ENCODE measurements at regions not wholly inside any gene's neighbourhood (a gene's known extent, or its start where the extent isn't known, plus 50 kb on each side); places are given as distances from the start of the nearest gene placed in this dataset.

DNA sequence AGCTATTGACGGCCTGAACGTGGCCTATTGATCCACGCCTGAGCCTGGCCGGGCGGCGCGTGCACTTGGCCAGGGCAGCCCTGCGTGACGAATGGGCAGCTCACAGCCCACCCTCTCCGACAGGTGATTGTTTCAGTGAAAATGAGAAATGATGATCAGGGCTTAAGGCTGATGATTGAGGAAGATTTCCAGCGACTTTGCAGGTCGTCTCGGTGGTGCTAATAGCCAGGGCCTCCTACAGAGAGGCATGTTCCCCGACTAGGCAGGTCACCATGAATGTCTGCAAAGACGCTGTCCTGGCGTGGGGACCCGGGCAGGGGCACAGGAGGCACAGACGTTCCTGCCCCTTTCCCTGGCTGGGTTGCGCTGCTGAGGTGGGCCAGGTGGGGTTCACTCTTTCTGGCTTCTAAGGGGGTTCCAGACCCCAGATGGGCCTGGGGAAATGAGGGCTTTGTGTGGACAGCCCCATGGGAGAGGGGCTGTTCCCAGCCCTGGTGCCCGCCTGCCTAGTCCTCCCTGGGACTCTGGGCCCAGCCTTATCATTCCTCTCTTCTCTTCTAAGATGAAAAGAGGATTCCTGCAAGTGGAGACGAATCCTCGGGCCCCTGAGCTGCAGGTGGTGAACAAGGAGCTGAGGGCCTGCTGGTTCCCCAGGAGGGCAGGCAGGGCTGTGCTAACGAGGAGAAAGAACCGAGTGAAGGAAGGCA, 157.4 kb downstream of the KIF26A start:
- DNase-seq (ENCODE audit: low read depth) = no peak
- TF ChIP-seq, protein P1, sequence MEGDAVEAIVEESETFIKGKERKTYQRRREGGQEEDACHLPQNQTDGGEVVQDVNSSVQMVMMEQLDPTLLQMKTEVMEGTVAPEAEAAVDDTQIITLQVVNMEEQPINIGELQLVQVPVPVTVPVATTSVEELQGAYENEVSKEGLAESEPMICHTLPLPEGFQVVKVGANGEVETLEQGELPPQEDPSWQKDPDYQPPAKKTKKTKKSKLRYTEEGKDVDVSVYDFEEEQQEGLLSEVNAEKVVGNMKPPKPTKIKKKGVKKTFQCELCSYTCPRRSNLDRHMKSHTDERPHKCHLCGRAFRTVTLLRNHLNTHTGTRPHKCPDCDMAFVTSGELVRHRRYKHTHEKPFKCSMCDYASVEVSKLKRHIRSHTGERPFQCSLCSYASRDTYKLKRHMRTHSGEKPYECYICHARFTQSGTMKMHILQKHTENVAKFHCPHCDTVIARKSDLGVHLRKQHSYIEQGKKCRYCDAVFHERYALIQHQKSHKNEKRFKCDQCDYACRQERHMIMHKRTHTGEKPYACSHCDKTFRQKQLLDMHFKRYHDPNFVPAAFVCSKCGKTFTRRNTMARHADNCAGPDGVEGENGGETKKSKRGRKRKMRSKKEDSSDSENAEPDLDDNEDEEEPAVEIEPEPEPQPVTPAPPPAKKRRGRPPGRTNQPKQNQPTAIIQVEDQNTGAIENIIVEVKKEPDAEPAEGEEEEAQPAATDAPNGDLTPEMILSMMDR (conservative IDR thresholded peaks at IDR 0.05; ENCODE audit: control insufficient read depth, insufficient read depth, low read depth, low read length) = no peak
- H3K4me3 ChIP-seq (ENCODE audit: control insufficient read depth, low read depth, low read length) = no peak overlapping the region

DNA sequence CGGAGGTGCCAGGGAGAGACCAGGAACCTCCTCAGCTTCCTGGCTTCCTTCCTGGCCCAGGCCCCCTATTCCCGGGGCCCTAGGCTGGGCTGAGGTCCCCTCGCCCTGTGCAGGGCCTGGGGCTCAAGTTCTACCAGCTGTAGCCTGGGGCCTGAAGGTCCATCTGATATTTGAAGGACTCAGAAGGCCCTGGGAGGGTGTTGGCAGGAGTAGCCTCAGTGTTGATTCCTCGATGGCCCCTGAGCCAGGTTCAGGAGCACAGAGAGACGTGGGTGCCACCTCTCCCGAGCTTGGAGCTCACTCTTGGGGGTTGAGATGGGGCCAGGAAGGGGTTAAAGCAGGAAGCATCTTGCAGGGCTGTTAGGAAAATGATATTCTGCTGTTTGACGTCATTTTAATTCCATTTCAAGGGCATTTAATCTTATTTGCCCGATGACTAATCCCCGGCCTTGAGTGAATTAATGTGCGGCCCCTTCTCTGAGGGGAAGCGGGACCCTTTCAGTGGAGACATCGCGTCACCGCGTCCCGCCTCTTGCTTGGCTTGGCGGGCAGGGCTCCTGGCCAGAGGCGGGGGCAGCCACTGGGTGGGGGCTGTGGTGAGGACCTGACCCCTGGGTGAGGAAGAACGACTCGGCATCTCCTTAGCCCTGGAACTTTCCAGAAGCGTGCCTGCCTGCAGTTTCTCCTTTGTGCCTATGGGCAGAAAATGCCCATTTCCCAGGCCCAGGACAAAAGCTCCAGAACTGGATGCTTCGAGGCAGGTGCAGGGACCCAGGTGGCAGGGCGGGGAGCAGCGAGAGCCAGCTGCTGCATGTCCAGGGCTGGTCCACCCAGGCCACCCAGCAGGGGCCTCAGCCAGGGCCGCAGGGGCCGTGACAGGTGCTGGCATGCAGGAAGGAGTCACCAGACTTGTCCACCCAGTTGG, 158.3 kb downstream of the KIF26A start:
- no peak for DNase-seq (ENCODE audit: low read depth)
- H3K4me3 ChIP-seq (ENCODE audit: control insufficient read depth, low read depth, low read length) = no peak overlapping the region
- TF ChIP-seq, protein P1 (conservative IDR thresholded peaks at IDR 0.05; ENCODE audit: control insufficient read depth, insufficient read depth, low read depth, low read length) = no peak

DNA sequence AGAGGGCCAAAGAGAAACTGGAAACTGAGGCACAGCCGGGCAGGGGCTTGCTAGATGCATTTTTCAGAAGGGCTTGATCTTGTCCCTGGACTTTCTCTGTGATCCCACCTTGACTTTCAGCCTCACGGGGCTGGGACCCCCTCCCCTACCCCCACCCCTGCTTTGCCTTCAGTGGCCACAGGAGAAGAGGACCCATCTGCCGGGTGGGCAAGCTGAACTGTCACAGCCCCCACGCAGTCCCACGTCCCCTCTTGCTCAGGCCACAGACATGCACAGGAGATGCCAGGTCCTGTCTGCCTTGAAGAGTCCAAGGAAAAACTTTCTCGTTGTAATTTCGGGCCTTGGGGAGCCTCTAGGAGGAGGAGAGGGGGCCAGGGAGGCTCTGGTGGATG, 158.9 kb downstream of the KIF26A start:
- DNase-seq (ENCODE audit: low read depth) = no peak
- no peak overlapping the region for H3K4me3 ChIP-seq (ENCODE audit: control insufficient read depth, low read depth, low read length)
- TF ChIP-seq, protein P1 (conservative IDR thresholded peaks at IDR 0.05; ENCODE audit: control insufficient read depth, insufficient read depth, low read depth, low read length) = no peak

DNA sequence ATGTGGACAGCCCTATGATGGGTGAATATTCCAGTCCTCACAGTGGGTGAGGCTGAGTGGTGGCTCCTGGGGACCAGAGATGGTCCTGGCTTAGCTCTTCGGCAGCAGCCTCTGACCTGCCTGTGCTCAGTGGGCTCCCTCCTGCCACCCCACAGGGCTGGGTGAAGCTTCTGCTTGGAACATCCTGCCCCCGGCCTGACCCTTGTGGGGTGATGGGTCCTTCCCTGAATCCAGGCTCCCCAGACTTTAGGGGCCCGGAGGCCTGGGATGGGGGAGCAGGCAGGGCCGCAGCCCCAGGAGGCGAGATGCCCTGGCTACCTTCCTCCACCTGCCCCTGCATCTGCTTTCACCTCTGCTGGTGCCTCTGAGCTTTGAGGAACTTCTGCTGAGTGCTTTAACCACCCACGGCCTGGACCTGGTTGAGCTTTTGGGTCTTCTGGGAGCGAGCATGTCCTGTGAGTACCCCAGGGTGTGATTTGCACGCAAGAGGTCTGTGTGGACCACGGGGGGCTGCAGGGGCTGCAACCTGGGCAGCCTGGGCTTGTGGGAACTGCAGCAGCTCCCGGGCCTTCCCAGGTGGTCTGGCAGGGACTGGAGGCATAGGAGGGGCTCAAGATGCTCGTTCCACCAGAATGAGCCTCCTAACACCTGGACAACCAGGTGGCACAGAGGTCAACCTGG, 159.5 kb downstream of the KIF26A start:
- TF ChIP-seq, protein P1 (conservative IDR thresholded peaks at IDR 0.05; ENCODE audit: control insufficient read depth, insufficient read depth, low read depth, low read length) = no peak
- H3K4me3 ChIP-seq (ENCODE audit: control insufficient read depth, low read depth, low read length) = no peak overlapping the region
- DNase-seq (ENCODE audit: low read depth) = no peak

DNA sequence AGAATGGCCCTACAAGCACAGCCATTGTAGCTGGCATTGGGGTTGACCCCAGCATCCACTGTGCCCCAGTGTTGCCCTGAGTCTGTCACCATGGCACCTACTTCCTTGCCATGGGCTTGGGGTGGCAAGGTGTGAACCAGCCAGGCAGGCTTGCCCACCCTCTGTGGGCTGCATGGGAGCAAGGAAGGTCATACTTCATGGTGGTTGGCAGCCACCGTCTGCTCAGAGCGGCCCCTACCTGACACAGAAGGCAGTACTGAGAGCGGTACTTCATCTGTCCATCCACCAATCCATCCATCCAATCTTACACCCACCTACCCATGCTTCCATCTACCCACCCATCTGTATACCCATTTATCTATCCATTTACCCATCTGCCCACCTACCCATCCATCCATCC, 160.1 kb downstream of the KIF26A start:
- no peak for DNase-seq (ENCODE audit: low read depth)
- TF ChIP-seq, protein P1 (conservative IDR thresholded peaks at IDR 0.05; ENCODE audit: control insufficient read depth, insufficient read depth, low read depth, low read length) = no peak

DNA sequence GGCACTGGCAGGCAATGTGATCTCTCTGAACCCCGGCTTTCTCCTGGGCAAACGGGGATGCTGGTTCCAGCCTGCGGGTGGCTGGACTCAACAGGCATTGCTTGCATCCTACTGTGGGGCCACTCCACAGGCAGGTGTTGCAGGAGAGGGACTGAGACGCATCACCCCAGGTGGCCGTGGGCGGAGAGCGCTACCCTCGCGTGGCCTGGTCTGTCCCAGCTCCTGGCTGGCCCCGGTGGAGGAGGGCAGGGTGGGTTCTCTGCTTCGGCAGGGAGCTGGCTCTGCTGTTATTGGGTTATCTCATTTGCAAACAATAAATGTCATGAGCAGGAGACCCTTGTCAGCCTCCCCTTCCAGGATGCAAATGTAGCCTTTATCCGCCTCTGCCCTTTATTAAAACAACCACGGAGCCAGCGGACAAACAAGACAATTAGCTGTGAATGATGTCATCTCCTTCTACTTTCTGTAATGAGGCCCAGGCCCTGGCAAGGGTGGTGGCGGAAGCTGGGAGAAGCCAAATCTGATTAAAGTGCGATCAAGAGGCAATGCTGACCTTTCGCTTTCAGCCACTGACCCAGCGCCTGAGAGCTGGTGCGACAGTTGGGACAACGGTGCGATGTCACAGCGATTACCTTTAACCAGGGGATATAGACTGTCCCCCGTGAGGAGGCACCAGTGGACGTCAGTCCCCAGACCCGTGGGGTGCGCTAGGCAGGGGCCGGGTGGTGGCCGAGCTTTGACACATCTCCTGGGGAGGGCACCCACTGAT, 161.8 kb downstream of the KIF26A start:
- H3K4me3 ChIP-seq (ENCODE audit: control insufficient read depth, low read depth, low read length) = no peak overlapping the region
- TF ChIP-seq, protein P1 (conservative IDR thresholded peaks at IDR 0.05; ENCODE audit: control insufficient read depth, insufficient read depth, low read depth, low read length) = no peak
- no peak for DNase-seq (ENCODE audit: low read depth)

More for the DNA sequence above, 160.1 kb downstream of the KIF26A start:
- H3K4me3 ChIP-seq (ENCODE audit: control insufficient read depth, low read depth, low read length) = no peak overlapping the region
